Esophagus (tissue), 2 donors: ENCODE measurements at regions not wholly inside any gene's neighbourhood (a gene's known extent, or its start where the extent isn't known, plus 50 kb on each side); places are given as distances from the start of the nearest gene placed in this dataset.
A peak's percentile ranks its signal among the peaks of the same experiment; 100 is the strongest.

ENCODE experiments used
- H3K27ac ChIP-seq, 2 donors: one replicate each; pipeline ENCODE4 v1.5.1; 2013; ENCODE audit warnings: low read depth in 2 of 2, mild to moderate bottlenecking in 2 of 2, inconsistent platforms in 1 of 2, low read length in 1 of 2, moderate library complexity in 1 of 2
- H3K27me3 ChIP-seq, 2 donors: one replicate each; pipeline ENCODE4 v1.6.1; 2013; ENCODE audit warnings: low read length in 2 of 2, control low read depth in 1 of 2, mild to moderate bottlenecking in 1 of 2; ENCODE audit not compliant: insufficient read depth in 2 of 2, control insufficient read depth in 1 of 2
- H3K36me3 ChIP-seq, 2 donors: one replicate each; pipeline ENCODE4 v1.6.1; 2013; ENCODE audit warnings: low read length in 1 of 2; ENCODE audit not compliant: control insufficient read depth in 2 of 2, insufficient read depth in 2 of 2
- H3K4me1 ChIP-seq, 2 donors: one replicate each; pipeline ENCODE4 v1.6.1; 2013; ENCODE audit warnings: low read length in 1 of 2; ENCODE audit not compliant: control insufficient read depth in 2 of 2, insufficient read depth in 2 of 2
- H3K4me3 ChIP-seq, 2 donors: one replicate each; pipeline ENCODE4 v1.5.1; 2013; ENCODE audit warnings: low read length in 2 of 2, mild to moderate bottlenecking in 2 of 2, low read depth in 1 of 2, moderate library complexity in 1 of 2
- H3K9me3 ChIP-seq, 2 donors: one replicate each; pipeline ENCODE4 v1.6.1; 2013; ENCODE audit warnings: mild to moderate bottlenecking in 2 of 2, low read depth in 1 of 2, low read length in 1 of 2, moderate library complexity in 1 of 2; ENCODE audit not compliant: control insufficient read depth in 2 of 2, insufficient read depth in 1 of 2
- WGBS, 2 donors: extraction: QIAGEN DNeasy Blood & Tissue Kit; methylation state at CpG; one replicate each; pipeline ENCODE4 v1.1.7; 2013; 5-methylcytosine and 5-hydroxymethylcytosine counted together
- donor health status: healthy with polysubstance abuse.
- donor health status: Bipolar disorder and iron deficiency.

DNA sequence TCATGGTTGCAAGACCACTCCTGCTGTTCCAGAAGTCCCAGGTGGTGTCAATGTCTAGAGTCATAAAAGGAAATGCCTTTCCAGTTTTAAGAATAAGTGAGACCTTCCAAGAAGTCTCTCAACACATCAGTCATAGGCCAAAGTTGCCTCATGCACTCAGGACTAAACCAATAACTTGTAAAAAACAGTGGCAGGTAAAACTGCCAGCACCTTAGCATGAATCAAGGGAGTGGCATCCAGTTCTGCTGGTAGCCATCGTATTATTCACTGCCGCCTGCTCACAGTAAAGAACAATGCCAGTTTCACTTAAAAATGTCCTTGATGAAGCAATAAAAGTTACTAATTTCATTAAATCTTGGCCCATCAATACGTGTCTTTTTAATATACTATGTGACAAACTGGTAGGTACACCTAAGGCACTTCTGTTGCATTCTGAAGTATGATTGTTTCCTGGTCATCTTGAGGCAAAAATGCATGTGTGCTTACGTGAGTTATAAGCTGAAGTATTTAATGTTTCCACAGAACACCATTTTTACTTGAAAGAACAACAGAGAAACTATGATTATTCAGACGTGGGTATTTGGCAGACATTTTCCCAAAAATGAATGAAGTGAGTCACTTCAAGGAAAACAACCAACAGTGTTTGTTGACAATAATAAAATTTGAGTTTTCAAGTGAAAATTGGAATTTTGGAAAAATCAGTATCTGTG, 125.2 kb upstream of the SNX19 start:
- peak overlapping the region; percentile 60 to 62 for H3K27ac ChIP-seq
- WGBS, 2 donors, result 40 to 50% methylated on average over 5 of the region's 5 CpGs
- no peaks in the 10 kb centered on the region for H3K9me3 ChIP-seq
- H3K36me3 ChIP-seq, result no peaks in the 10 kb centered on the region
- no peaks in the 10 kb centered on the region for H3K4me1 ChIP-seq
- no peaks in the 10 kb centered on the region for H3K27me3 ChIP-seq
- no peak overlapping the region for H3K4me3 ChIP-seq

DNA sequence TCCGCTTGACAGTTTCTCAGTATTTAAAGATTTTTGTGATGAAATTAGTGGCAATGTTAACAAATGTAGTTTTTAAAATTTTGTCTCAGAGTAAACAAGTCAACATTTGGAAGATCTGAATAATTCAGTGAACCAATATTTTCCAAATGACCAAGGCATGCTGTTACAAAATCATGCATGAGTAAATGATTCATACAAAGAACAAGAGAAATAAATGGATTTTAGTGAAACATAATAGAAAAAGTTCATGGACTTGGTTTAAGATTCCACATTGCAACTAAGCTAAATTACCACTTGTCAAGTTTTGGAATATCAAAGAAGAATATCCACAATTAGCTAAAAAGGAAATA, 125.7 kb upstream of the SNX19 start:
- Histone ChIP-seq H3K4me1 (no peaks in the 10 kb centered on the region), H3K27ac (no peak overlapping the region), H3K4me3 (no peak overlapping the region), H3K36me3 (no peaks in the 10 kb centered on the region), H3K9me3 (no peaks in the 10 kb centered on the region), H3K27me3 (no peaks in the 10 kb centered on the region)
- 0 to 42% methylated on average over 1 of the region's 1 CpG for WGBS, 2 donors

DNA sequence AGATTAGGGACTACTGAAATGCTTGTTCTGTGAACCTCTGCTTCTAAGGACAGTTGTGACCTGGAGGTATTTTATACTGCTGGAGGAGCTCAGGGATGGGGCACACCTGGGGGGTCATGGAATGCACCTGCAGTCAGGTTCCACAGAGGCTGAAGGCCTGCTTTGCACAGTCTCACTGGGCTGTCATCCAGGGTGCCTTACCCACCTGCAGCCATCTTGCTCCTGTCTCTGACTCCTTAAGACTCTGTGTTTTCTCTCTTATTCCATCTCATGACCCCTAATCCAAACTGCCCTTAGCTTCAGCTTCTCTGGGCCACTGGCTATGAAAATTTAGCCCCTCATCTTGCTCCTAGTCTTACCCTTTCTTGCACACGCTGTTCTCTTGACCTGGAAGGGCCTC, 127.0 kb upstream of the SNX19 start:
- no peaks in the 10 kb centered on the region for H3K27me3 ChIP-seq
- no peaks in the 10 kb centered on the region for H3K9me3 ChIP-seq
- peaks cover 0 to 3% of the 10 kb centered on the region in 2 donors for H3K4me1 ChIP-seq
- H3K27ac ChIP-seq, result no peak overlapping the region
- H3K36me3 ChIP-seq, result no peaks in the 10 kb centered on the region
- WGBS, 2 donors, result 77 to 88% methylated on average over 1 of the region's 1 CpG
- no peak overlapping the region for H3K4me3 ChIP-seq

DNA sequence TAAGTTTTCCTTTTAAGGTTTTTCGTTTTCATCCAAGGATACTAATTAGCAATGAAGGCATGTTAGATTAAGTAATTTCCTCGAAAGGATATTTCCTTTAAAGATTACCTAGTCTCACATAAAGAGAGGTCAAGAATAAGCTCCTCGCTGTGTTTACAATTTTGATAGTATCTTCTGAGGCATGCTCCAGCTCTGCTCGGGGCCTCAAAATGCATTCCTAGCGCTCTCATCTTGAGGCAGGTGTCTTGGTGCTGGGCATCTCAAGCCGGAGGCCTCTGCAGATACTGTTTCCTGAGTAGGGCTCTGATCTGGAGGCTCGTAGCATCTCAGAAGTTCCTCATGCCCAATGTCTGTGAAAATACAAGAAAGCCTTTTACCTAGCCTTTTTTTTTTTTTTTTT, 128.6 kb upstream of the SNX19 start:
- Histone ChIP-seq H3K4me1 (peaks cover 0 to 3% of the 10 kb centered on the region in 2 donors), H3K27ac (no peak overlapping the region), H3K4me3 (no peak overlapping the region), H3K36me3 (no peaks in the 10 kb centered on the region), H3K9me3 (no peaks in the 10 kb centered on the region), H3K27me3 (no peaks in the 10 kb centered on the region)
- WGBS, 2 donors, result 60 to 74% methylated on average over 7 of the region's 7 CpGs

- Histone ChIP-seq H3K36me3 (no peaks in the 10 kb centered on the region), H3K27me3 (no peaks in the 10 kb centered on the region), H3K4me3 (no peak overlapping the region), H3K9me3 (no peaks in the 10 kb centered on the region), H3K27ac (no peak overlapping the region), H3K4me1 (peaks cover 0 to 3% of the 10 kb centered on the region in 2 donors)
- WGBS, 2 donors, result 77% methylated on average over 3 of the region's 3 CpGs
These were observed 136.1 kb upstream of the SNX19 start for GRCh38 chr11:131052367-131052766.

GRCh38 chr11:131056036-131056435, 139.8 kb upstream of the SNX19 start:
- Histone ChIP-seq H3K27me3 (no peaks in the 10 kb centered on the region), H3K4me3 (no peak overlapping the region), H3K27ac (no peak overlapping the region), H3K4me1 (no peaks in the 10 kb centered on the region), H3K36me3 (no peaks in the 10 kb centered on the region), H3K9me3 (no peaks in the 10 kb centered on the region)
- WGBS, 2 donors, result 51 to 56% methylated on average over 2 of the region's 2 CpGs

DNA sequence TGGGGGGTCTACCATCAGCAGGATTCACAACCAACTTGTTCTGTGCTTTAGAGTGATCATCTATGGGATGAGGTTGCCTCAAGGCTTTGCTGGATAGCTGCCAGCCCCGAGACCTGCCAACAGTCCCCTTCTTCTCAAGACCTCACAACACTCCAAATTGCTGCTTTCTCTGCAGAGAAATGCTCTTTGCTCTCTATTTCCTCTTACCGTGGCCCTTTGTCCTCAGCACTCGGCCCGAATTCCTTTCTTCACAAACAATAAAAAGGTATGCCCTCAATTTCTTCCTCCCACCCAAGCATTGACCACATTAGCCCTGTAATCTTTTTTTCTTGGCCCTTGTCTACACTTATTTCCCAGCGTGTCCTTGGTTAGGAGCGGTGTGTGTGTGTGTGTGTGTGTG, 147.4 kb upstream of the SNX19 start:
- WGBS, 2 donors, result 49 to 53% methylated on average over 6 of the region's 6 CpGs
- Histone ChIP-seq H3K9me3 (peaks cover 0 to 2% of the 10 kb centered on the region in 2 donors), H3K27me3 (no peaks in the 10 kb centered on the region), H3K36me3 (no peaks in the 10 kb centered on the region), H3K4me3 (no peak overlapping the region), H3K27ac (no peak overlapping the region), H3K4me1 (no peaks in the 10 kb centered on the region)

- H3K9me3 ChIP-seq, result peaks cover 0 to 2% of the 10 kb centered on the region in 2 donors
- H3K27ac ChIP-seq, result no peak overlapping the region
- H3K4me1 ChIP-seq, result no peaks in the 10 kb centered on the region
- no peaks in the 10 kb centered on the region for H3K36me3 ChIP-seq
- H3K4me3 ChIP-seq, result no peak overlapping the region
- 15 to 24% methylated on average over 12 of the region's 12 CpGs for WGBS, 2 donors
- no peaks in the 10 kb centered on the region for H3K27me3 ChIP-seq
These were observed 148.2 kb upstream of the SNX19 start for GRCh38 chr11:131064373-131064991.

- H3K9me3 ChIP-seq, result peaks cover 0 to 2% of the 10 kb centered on the region in 2 donors
- H3K27ac ChIP-seq, result no peak overlapping the region
- no peak overlapping the region for H3K4me3 ChIP-seq
- no peaks in the 10 kb centered on the region for H3K27me3 ChIP-seq
- H3K36me3 ChIP-seq, result no peaks in the 10 kb centered on the region
- H3K4me1 ChIP-seq, result no peaks in the 10 kb centered on the region
- WGBS, 2 donors, result 70 to 72% methylated on average over 13 of the region's 13 CpGs
These were observed 149.4 kb upstream of the SNX19 start for GRCh38 chr11:131065435-131066413.
